HG02588 (cell line): ENCODE measurements at regions not wholly inside any gene's neighbourhood (a gene's known extent, or its start where the extent isn't known, plus 50 kb on each side); places are given as distances from the start of the nearest gene placed in this dataset.

ENCODE experiments used
- ATAC-seq: cut with Tn5 transposase; IDR thresholded peaks from one replicate; pipeline ENCODE4 v1.9.1; 2021; ENCODE audit warnings: mild to moderate bottlenecking, moderate library complexity; ENCODE audit not compliant: unreplicated experiment

GRCh38 chr10:128694168-128694850, 568.1 kb upstream of the MKI67 start:
- no peak for ATAC-seq

- no peak for ATAC-seq
Measured at GRCh38 chr10:128694851-128695725, 568.9 kb upstream of the MKI67 start.

GRCh38 chr10:128695931-128696330, 569.7 kb upstream of the MKI67 start:
- ATAC-seq, result no peak

GRCh38 chr10:128697437-128697836, 571.2 kb upstream of the MKI67 start:
- no peak for ATAC-seq

- no peak for ATAC-seq
Measured at GRCh38 chr10:128701381-128701780, 575.2 kb upstream of the MKI67 start.

GRCh38 chr10:128701837-128702236, 575.6 kb upstream of the MKI67 start:
- ATAC-seq, result no peak

GRCh38 chr10:128704716-128705115, 578.5 kb upstream of the MKI67 start:
- no peak for ATAC-seq

- ATAC-seq, result no peak
Measured at GRCh38 chr10:128708182-128708581, 582.0 kb upstream of the MKI67 start.

- no peak for ATAC-seq
Measured at GRCh38 chr10:128709686-128710085, 583.5 kb upstream of the MKI67 start.

GRCh38 chr10:128710098-128710797, 584.0 kb upstream of the MKI67 start:
- ATAC-seq, result no peak

- ATAC-seq, result no peak
Measured at GRCh38 chr10:128710798-128711183, 584.6 kb upstream of the MKI67 start.

GRCh38 chr10:128711806-128712205, 585.6 kb upstream of the MKI67 start:
- no peak for ATAC-seq

- no peak for ATAC-seq
Measured at GRCh38 chr10:128712661-128713400, 586.6 kb upstream of the MKI67 start.

- no peak for ATAC-seq
Measured at GRCh38 chr10:128713471-128713870, 587.2 kb upstream of the MKI67 start.

- ATAC-seq, result no peak
Measured at GRCh38 chr10:128713874-128714570, 587.8 kb upstream of the MKI67 start.

- ATAC-seq, result no peak
Measured at GRCh38 chr10:128714644-128715415, 588.6 kb upstream of the MKI67 start.

GRCh38 chr10:128716181-128716580, 590.0 kb upstream of the MKI67 start:
- ATAC-seq, result no peak

- ATAC-seq, result no peak
Measured at GRCh38 chr10:128721963-128722445, 595.8 kb upstream of the MKI67 start.

GRCh38 chr10:128722947-128723346, 596.7 kb upstream of the MKI67 start:
- no peak for ATAC-seq
